ENCODE measurements at regions not wholly inside any gene's neighbourhood (a gene's known extent, or its start where the extent isn't known, plus 50 kb on each side); places are given as distances from the start of the nearest gene placed in this dataset.

DNA sequence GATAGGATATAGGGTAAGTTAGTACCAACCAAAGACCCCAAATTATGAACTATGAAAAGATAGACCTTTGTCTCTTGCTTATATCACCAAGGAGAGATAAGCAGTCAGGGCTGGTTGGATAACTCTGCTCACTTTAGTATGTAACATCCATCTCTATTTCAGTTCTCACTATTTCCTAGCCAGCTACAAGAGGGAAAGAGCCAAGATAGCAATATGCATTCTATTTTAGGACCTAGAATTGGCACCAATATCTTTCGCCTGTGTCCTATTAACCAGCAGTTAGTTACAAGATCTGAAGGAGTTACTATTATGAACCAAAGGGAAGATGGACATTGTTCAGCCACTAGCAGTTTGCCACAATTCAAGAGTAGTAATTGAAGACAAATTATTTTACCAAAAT lies 457.5 kb downstream of the NSUN3 start:
- CTCF ChIA-PET, result no interaction called here
- Mint-ChIP-seq H3K27me3 (ENCODE audit: insufficient read depth, unreplicated experiment) (no peaks in the 10 kb centered on the region), H3K27ac (ENCODE audit: unreplicated experiment) (no peak overlapping the region), H3K9me3 (ENCODE audit: unreplicated experiment) (peaks cover 8% of the 10 kb centered on the region), H3K4me1 (ENCODE audit: low read depth, unreplicated experiment) (peaks cover 20% of the 10 kb centered on the region), H3K36me3 (ENCODE audit: insufficient read depth, unreplicated experiment) (peaks cover 1% of the 10 kb centered on the region), H3K4me3 (ENCODE audit: unreplicated experiment) (no peak overlapping the region)
- Histone ChIP-seq H3K27me3 (replicated peaks; ENCODE audit: control insufficient read depth, insufficient read depth, low read length) (no peaks in the 10 kb centered on the region), H3K36me3 (ENCODE audit: control insufficient read depth, insufficient read depth, low read length) (no peaks in the 10 kb centered on the region), H3K4me3 (ENCODE audit: low read depth, low read length) (no peak overlapping the region), H3K9me3 (no peaks in the 10 kb centered on the region), H3K4me1 (peaks cover 26% of the 10 kb centered on the region)
- intact Hi-C loops (cut with micrococcal nuclease; ENCODE audit: unreplicated experiment), result loop anchor here (5.0 to 10.0 kb wide), 2 partner anchors 264 to 403 kb away; no protein-coding TSS in a partner anchor
- TF ChIP-seq, protein P1, sequence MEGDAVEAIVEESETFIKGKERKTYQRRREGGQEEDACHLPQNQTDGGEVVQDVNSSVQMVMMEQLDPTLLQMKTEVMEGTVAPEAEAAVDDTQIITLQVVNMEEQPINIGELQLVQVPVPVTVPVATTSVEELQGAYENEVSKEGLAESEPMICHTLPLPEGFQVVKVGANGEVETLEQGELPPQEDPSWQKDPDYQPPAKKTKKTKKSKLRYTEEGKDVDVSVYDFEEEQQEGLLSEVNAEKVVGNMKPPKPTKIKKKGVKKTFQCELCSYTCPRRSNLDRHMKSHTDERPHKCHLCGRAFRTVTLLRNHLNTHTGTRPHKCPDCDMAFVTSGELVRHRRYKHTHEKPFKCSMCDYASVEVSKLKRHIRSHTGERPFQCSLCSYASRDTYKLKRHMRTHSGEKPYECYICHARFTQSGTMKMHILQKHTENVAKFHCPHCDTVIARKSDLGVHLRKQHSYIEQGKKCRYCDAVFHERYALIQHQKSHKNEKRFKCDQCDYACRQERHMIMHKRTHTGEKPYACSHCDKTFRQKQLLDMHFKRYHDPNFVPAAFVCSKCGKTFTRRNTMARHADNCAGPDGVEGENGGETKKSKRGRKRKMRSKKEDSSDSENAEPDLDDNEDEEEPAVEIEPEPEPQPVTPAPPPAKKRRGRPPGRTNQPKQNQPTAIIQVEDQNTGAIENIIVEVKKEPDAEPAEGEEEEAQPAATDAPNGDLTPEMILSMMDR (IDR thresholded peaks at IDR 0.05; ENCODE audit: insufficient read depth in 1 of 2, low read depth in 1 of 2, low read length in 1 of 2, severe bottlenecking in 1 of 2, unreplicated experiment in 1 of 2), result no peak
- no peak for DNase-seq
- POLR2A ChIA-PET, result no interaction called here
- BruUV-seq (replicated peaks), result no TSS peak

DNA sequence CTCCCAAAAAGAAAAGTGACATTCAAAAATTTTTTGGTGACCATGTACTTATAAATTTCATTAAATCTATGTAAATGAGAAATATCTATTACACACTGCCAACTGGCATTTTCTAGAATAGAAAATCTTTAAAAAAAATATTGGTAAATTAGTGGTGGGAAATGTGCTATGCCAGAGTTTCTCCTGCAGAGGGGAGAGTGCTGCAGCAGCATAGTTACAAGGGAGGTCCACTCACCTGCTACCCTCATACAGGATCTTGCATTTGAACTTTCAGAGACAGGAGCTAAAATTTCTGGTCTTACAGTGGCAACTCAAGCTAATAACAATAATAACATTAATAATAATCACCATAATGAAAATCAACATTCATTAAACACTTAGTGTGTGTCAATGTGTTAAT lies 459.6 kb downstream of the NSUN3 start:
- Histone ChIP-seq H3K27me3 (replicated peaks; ENCODE audit: control insufficient read depth, insufficient read depth, low read length) (no peaks in the 10 kb centered on the region), H3K36me3 (ENCODE audit: control insufficient read depth, insufficient read depth, low read length) (no peaks in the 10 kb centered on the region), H3K4me1 (peaks cover 30% of the 10 kb centered on the region), H3K4me3 (ENCODE audit: low read depth, low read length) (no peak overlapping the region), H3K9me3 (no peaks in the 10 kb centered on the region)
- Mint-ChIP-seq H3K36me3 (ENCODE audit: insufficient read depth, unreplicated experiment) (no peaks in the 10 kb centered on the region), H3K27me3 (ENCODE audit: insufficient read depth, unreplicated experiment) (no peaks in the 10 kb centered on the region), H3K4me1 (ENCODE audit: low read depth, unreplicated experiment) (peaks cover 29% of the 10 kb centered on the region), H3K4me3 (ENCODE audit: unreplicated experiment) (no peak overlapping the region), H3K27ac (ENCODE audit: unreplicated experiment) (no peak overlapping the region), H3K9me3 (ENCODE audit: unreplicated experiment) (peaks cover 8% of the 10 kb centered on the region)
- DNase-seq, result peak; percentile 15 to 35
- BruUV-seq (replicated peaks), result no TSS peak
- ChIA-PET CTCF (no interaction called here), POLR2A (no interaction called here)
- TF ChIP-seq, protein P1 (IDR thresholded peaks at IDR 0.05; ENCODE audit: insufficient read depth in 1 of 2, low read depth in 1 of 2, low read length in 1 of 2, severe bottlenecking in 1 of 2, unreplicated experiment in 1 of 2), result peak; percentile 13 to 40
- intact Hi-C loops (cut with micrococcal nuclease; ENCODE audit: unreplicated experiment), result loop anchor here (5.0 to 10.0 kb wide), 2 partner anchors 262 to 405 kb away; no protein-coding TSS in a partner anchor

DNA sequence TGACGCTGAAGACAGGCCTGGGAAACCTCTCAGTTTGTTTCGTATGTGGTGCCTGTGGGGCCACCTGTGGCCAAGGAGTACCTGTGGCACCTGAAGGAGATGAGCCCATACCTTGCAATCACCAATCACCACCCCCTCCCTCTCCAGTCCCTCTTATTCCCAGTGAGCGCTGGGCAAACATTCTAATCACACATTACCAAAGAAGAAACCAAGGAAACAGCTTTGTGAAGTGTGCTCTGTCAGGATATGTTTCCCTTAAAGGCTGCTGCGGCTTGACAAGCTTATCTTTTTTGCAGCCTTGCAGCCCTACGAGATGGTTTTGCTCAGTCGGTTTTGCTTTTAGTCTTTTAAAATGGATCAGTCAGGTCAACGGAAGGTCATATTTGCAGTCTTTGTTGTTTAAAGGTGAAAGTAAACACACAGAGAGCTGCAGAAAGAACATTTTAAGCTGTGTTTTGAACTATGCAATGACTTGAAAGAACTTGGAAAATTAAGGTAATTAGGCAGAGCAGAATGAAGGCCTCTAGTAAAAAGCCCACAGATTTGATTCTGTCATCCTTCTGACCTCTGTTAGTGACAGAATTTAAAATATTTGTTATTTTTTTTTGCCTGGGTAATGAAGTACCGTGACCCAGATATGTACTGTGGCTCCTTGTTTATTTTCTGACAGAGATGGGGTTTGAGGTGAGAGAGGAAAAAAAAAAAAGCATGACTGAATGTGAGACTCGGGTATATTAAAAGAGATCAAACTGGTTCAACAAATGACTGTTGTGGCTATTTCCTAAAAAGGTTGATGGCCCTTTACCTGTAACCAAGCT lies 461.4 kb downstream of the NSUN3 start:
- H3K4me1 ChIP-seq, result peaks cover 30% of the 10 kb centered on the region
- peak; percentile 81 to 83 for DNase-seq
- intact Hi-C loops (cut with micrococcal nuclease; ENCODE audit: unreplicated experiment), result loop anchor here (1.0 to 10.0 kb wide), 10 partner anchors 20 to 437 kb away; no protein-coding TSS in a partner anchor
- no TSS peak for BruUV-seq (replicated peaks)
- H3K9me3 ChIP-seq, result no peaks in the 10 kb centered on the region
- Mint-ChIP-seq H3K27me3 (ENCODE audit: insufficient read depth, unreplicated experiment) (no peaks in the 10 kb centered on the region), H3K9me3 (ENCODE audit: unreplicated experiment) (no peaks in the 10 kb centered on the region), H3K27ac (ENCODE audit: unreplicated experiment) (peak overlapping the region; percentile 34), H3K4me3 (ENCODE audit: unreplicated experiment) (peak overlapping the region; percentile 54), H3K36me3 (ENCODE audit: insufficient read depth, unreplicated experiment) (no peaks in the 10 kb centered on the region), H3K4me1 (ENCODE audit: low read depth, unreplicated experiment) (peaks cover 29% of the 10 kb centered on the region)
- H3K4me3 ChIP-seq (ENCODE audit: low read depth, low read length), result no peak overlapping the region
- ChIA-PET POLR2A (no interaction called here), CTCF (interaction anchor here (0.5 to 1.2 kb wide), 8 partner anchors 63 to 443 kb away, joined by 3 to 6 read pairs (median 4); no protein-coding TSS in a partner anchor)
- TF ChIP-seq, protein P1 (IDR thresholded peaks at IDR 0.05; ENCODE audit: insufficient read depth in 1 of 2, low read depth in 1 of 2, low read length in 1 of 2, severe bottlenecking in 1 of 2, unreplicated experiment in 1 of 2), result no peak
- H3K27me3 ChIP-seq (replicated peaks; ENCODE audit: control insufficient read depth, insufficient read depth, low read length), result no peaks in the 10 kb centered on the region
- no peaks in the 10 kb centered on the region for H3K36me3 ChIP-seq (ENCODE audit: control insufficient read depth, insufficient read depth, low read length)

Data from Caco-2 (cell line).